Adrenal gland (tissue), 9 donors: ENCODE measurements at regions not wholly inside any gene's neighbourhood (a gene's known extent, or its start where the extent isn't known, plus 50 kb on each side); places are given as distances from the start of the nearest gene placed in this dataset.

ENCODE experiments used
- DNase-seq, 7 donors: peaks; one replicate each; pipeline ENCODE4 v3.0.0-alpha.2; 2019 to 2020
- H3K27ac ChIP-seq, 5 donors: fragments of 200-600 bp; sonication (generic) in 4 of 5; 1 replicate in 3 of 5; 2 replicates in 2 of 5; pipeline versions ENCODE4 v1.5.1 to v1.8.0; 2016 to 2020; ENCODE audit warnings: mild to moderate bottlenecking in 1 of 5
- H3K27me3 ChIP-seq: fragments of 200-600 bp; 2 replicates; pipeline ENCODE4 v1.8.0; 2021
- H3K36me3 ChIP-seq, 2 donors: fragments of 200-600 bp; replicated peaks in 1 of 2; 1 replicate in 1 of 2; 2 replicates in 1 of 2; pipeline versions ENCODE4 v1.5.1 to v1.8.0; 2018 to 2022
- H3K4me1 ChIP-seq, 2 donors: fragments of 200-600 bp; replicated peaks in 1 of 2; 1 replicate in 1 of 2; 2 replicates in 1 of 2; pipeline versions ENCODE4 v1.5.1 to v1.8.0; 2018 to 2021
- H3K4me3 ChIP-seq, 4 donors: fragments of 200-600 bp; sonication (generic) in 3 of 4; one replicate each; pipeline ENCODE4 v1.5.1; 2016 to 2018
- H3K9me3 ChIP-seq, 3 donors: fragments of 200-600 bp; sonication (generic) in 1 of 3; replicated peaks in 1 of 3; 1 replicate in 2 of 3; 2 replicates in 1 of 3; pipeline versions ENCODE4 v1.5.1 to v1.8.0; 2016 to 2021
- POLR2A ChIP-seq, 2 donors: fragments of 450-650 bp; IDR thresholded peaks; one replicate each; pipeline ENCODE4 v1.6.1; 2017; ENCODE audit warnings: antibody characterized with exemption in 2 of 2, mild to moderate bottlenecking in 2 of 2, moderate library complexity in 1 of 2
- WGBS, 4 donors: extraction: QIAGEN DNeasy Blood & Tissue Kit in 2 of 4; methylation state at CpG; one replicate each; pipeline versions ENCODE4 v1.1.5 to v1.1.7; 2013 to 2017; 5-methylcytosine and 5-hydroxymethylcytosine counted together
- intact Hi-C, 2 donors: fragments of 100-400 bp; cut with DNase I; formaldehyde crosslinking; loops; one replicate each; pipeline versions ENCODE4 v1.14.1 to v1.15.0; 2022 to 2023
- TF ChIP-seq, protein P1 (sequence below), 6 experiments: fragments of 450-650 bp in 4 of 6; fragments of 200-600 bp in 2 of 6; sonication (generic) in 1 of 6; IDR thresholded peaks; 1 replicate in 5 of 6; 2 replicates in 1 of 6; pipeline versions ENCODE4 v1.5.1 to v1.8.0; 2016 to 2021; ENCODE audit warnings: antibody characterized with exemption in 6 of 6, mild to moderate bottlenecking in 2 of 6, moderate library complexity in 1 of 6
- donor health status: healthy with polysubstance abuse.
- donor health status: Bipolar disorder and iron deficiency.
- donor health status: DM: yes; HTN: yes; CAD: no.
- donor health status: DM: no; HTN: no; CAD: no.
- donor health status: DM: no; HTN: no; CAD: no.

DNA sequence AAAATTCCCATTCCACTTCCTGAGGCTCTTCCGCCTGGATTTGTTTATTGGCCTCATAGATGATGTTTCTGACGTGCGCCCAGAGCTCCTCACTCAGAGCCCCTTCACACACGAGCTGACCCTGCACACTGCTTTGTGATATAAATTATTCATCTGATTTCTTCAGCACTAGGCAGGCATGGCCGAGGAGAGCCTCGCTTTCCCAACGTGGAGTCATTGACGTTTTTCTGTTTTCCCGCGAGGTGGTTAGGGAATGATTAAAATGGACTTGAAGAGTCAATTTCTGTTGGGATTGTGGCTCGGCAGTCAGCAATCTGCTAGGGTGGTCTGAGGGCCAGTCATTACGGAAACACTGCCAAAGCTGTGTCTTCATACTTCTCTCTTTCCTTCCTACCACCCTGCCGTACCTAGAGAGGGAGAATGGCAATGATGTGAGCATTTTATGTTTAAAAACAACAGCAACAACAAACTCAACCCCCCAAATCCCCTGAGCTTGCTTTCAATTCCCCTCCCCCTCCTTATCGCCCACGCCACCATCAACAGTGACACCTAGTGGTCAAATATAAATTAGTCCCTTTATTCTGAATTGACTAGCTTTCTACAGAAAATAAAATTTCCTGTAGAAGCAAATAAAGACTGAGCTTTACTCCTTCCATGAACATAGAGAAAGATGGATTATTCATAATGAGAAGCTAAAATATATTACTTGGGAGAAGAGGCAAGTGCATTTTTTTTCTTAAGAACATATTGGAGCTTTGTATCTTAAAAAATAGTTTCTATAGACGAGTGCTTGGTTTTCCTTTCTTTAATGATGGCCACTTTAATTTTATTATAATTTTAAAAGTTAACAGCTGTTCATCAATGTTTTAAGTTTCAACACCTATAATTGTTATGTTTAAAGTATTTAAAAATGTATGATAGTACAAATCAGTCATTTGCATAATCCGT lies 285.1 kb downstream of the MTX2 start:
- Histone ChIP-seq H3K36me3 (no peaks in the 10 kb centered on the region), H3K4me1 (peaks cover 0 to 22% of the 10 kb centered on the region in 2 donors), H3K27ac (peak overlapping the region in 4 of 5 donors; percentile 44 to 83 (median 78)), H3K9me3 (no peaks in the 10 kb centered on the region), H3K4me3 (peak overlapping the region in 2 of 4 donors; percentile 27 to 57), H3K27me3 (no peaks in the 10 kb centered on the region)
- WGBS, 4 donors: 9 to 10% (median 9%) methylated on average over 17 of the region's 17 CpGs
- peak; percentile 27 to 76 (median 44) for DNase-seq
- intact Hi-C loops: loop anchor here (2.0 to 10.0 kb wide), 4 partner anchors 100 to 427 kb away; partner anchors contain the start of gene HOXD8 (in 1 of the 2)
- peak in 1 of 2 donors; percentile 2 for TF ChIP-seq POLR2A (IDR thresholded peaks at IDR 0.05)
- TF ChIP-seq, protein P1, sequence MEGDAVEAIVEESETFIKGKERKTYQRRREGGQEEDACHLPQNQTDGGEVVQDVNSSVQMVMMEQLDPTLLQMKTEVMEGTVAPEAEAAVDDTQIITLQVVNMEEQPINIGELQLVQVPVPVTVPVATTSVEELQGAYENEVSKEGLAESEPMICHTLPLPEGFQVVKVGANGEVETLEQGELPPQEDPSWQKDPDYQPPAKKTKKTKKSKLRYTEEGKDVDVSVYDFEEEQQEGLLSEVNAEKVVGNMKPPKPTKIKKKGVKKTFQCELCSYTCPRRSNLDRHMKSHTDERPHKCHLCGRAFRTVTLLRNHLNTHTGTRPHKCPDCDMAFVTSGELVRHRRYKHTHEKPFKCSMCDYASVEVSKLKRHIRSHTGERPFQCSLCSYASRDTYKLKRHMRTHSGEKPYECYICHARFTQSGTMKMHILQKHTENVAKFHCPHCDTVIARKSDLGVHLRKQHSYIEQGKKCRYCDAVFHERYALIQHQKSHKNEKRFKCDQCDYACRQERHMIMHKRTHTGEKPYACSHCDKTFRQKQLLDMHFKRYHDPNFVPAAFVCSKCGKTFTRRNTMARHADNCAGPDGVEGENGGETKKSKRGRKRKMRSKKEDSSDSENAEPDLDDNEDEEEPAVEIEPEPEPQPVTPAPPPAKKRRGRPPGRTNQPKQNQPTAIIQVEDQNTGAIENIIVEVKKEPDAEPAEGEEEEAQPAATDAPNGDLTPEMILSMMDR (IDR thresholded peaks at IDR 0.05): peak; percentile 76 to 97 (median 88)

DNA sequence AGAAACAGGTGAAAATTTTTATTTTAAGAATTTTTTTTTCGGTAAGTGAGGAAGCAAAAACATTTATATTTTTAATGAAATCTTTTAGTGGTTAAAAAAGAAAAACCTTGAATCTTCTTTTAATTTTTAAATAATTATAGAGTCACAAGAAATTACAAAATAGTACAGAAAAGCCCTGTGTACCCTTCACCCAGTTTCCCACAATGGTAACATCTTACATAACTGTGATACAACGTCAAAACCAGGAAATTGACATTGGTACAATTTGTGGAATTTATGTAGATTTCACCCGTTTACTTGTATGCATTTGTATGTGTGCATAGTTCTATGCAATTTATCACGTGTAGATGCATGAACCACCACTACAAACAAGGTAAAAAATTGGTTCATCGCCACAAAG lies 285.9 kb downstream of the MTX2 start:
- no peak for DNase-seq
- Histone ChIP-seq H3K4me1 (peaks cover 0 to 22% of the 10 kb centered on the region in 2 donors), H3K36me3 (no peaks in the 10 kb centered on the region), H3K27ac (no peak overlapping the region), H3K27me3 (no peaks in the 10 kb centered on the region), H3K4me3 (no peak overlapping the region), H3K9me3 (no peaks in the 10 kb centered on the region)
- intact Hi-C loops: loop anchor here (2.0 to 10.0 kb wide), 4 partner anchors 100 to 428 kb away; partner anchors contain the start of gene HOXD8 (in 1 of the 2)
- 60 to 76% (median 63%) methylated on average over 5 of the region's 5 CpGs for WGBS, 4 donors
- TF ChIP-seq POLR2A (IDR thresholded peaks at IDR 0.05): no peak
- TF ChIP-seq, protein P1 (IDR thresholded peaks at IDR 0.05): no peak

DNA sequence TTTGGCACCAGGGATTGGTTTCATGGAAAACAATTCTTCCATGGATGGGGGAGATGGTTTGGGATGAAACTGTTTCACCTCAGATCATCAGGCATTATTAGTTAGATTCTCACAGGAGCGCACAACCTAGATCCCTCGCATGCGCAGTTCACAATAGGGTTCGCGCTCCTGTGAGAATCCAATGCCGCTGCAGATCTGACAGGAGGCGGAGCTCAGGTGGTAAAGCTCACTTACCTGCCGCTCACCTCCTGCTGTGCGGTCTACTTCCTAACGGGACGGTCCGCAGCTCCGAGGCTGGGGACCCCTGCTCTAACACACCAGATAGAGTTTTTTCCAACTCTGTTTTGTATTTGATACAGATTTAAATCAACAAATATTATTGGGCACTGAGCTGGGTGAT lies 286.5 kb downstream of the MTX2 start:
- no peaks in the 10 kb centered on the region for H3K9me3 ChIP-seq
- no peak overlapping the region for H3K27ac ChIP-seq
- DNase-seq: no peak
- intact Hi-C loops: loop anchor here (2.0 to 10.0 kb wide), 4 partner anchors 101 to 428 kb away; partner anchors contain the start of gene HOXD8 (in 1 of the 2)
- H3K36me3 ChIP-seq: no peaks in the 10 kb centered on the region
- H3K4me3 ChIP-seq: no peak overlapping the region
- peaks cover 0 to 22% of the 10 kb centered on the region in 2 donors for H3K4me1 ChIP-seq
- WGBS, 4 donors: 79 to 82% (median 81%) methylated on average over 13 of the region's 13 CpGs
- no peaks in the 10 kb centered on the region for H3K27me3 ChIP-seq
- TF ChIP-seq, protein P1 (IDR thresholded peaks at IDR 0.05): no peak

DNA sequence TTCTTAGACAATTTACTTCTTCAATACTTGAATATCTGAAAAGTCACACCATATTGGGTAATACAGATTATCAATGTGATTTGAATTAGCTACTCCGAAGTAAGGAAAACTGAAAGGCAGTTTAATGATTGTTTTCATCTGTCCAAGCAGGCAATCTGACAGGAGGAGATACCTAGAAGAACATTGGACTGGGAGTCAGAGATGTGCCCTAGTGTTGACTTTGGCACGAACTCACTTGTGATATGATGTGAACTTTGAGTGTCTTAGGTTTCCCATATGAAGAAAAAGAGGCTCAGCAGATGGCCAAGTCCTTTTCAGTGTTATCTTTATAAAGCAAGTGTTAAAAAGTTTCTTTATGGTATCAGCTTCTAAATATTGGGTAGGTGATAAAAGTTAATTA lies 287.1 kb downstream of the MTX2 start:
- Histone ChIP-seq H3K9me3 (no peaks in the 10 kb centered on the region), H3K27me3 (no peaks in the 10 kb centered on the region), H3K4me1 (peaks cover 0 to 22% of the 10 kb centered on the region in 2 donors), H3K27ac (no peak overlapping the region), H3K36me3 (no peaks in the 10 kb centered on the region), H3K4me3 (no peak overlapping the region)
- intact Hi-C loops: loop anchor here (5.0 to 10.0 kb wide), 3 partner anchors 102 to 429 kb away; partner anchors contain the start of gene HOXD8 (in 1 of the 2)
- TF ChIP-seq POLR2A (IDR thresholded peaks at IDR 0.05): no peak
- TF ChIP-seq, protein P1 (IDR thresholded peaks at IDR 0.05): no peak
- DNase-seq: no peak
- 45 to 80% (median 53%) methylated on average over 2 of the region's 2 CpGs for WGBS, 4 donors
